ENCODE measurements at regions not wholly inside any gene's neighbourhood (a gene's known extent, or its start where the extent isn't known, plus 50 kb on each side); places are given as distances from the start of the nearest gene placed in this dataset.

DNA sequence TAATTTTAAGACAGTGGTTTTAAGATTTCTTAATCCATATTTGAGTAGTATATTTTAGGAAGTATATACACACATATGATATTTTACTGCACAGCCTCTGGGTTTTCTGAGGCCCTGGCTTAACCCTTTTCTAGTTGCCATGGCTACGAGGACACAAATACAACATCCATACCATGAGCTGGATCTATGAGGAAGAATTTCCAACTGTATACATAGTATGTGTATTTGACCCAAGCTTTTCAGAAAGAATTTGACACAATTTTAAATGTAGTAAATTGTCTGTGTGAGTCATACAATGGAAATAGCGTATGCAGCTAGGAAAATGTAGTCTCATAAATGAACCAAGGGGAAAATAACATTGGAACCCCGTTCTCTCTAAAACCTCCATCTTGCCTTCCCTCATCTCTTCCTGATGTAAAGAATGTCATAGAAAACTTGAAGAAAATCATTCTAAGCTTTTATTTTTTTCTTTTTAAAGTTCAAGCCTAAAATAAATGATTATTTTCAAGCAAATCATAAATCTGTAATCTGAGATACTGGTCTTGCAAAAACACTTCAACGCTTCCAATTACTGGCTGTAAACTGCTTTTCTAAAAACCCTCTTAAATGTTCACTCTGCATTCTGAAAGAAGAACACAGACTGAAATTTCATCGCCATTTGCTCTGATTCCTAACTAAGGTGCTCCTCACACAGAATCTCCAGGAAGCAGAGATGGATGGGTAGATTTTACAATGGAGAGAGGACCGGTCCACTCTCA lies 172.4 kb downstream of the LACC1 start:
- FAIRE-seq (no peak), DNase-seq (peak in 3 of 5 donors; percentile 18 to 71 (median 65))
- intact Hi-C loops (cut with DNase I): no loop called here
- H3K4me3 ChIP-seq (ENCODE audit: low read length in 3 of 3): no peak overlapping the region
- H3K27me3 ChIP-seq (ENCODE audit: control insufficient read depth, insufficient read depth, low read length): no peaks in the 10 kb centered on the region
- TF ChIP-seq, protein P1, sequence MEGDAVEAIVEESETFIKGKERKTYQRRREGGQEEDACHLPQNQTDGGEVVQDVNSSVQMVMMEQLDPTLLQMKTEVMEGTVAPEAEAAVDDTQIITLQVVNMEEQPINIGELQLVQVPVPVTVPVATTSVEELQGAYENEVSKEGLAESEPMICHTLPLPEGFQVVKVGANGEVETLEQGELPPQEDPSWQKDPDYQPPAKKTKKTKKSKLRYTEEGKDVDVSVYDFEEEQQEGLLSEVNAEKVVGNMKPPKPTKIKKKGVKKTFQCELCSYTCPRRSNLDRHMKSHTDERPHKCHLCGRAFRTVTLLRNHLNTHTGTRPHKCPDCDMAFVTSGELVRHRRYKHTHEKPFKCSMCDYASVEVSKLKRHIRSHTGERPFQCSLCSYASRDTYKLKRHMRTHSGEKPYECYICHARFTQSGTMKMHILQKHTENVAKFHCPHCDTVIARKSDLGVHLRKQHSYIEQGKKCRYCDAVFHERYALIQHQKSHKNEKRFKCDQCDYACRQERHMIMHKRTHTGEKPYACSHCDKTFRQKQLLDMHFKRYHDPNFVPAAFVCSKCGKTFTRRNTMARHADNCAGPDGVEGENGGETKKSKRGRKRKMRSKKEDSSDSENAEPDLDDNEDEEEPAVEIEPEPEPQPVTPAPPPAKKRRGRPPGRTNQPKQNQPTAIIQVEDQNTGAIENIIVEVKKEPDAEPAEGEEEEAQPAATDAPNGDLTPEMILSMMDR (IDR thresholded peaks at IDR 0.05; ENCODE audit: borderline replicate concordance, extremely low read depth, insufficient read depth): no peak
- no peak overlapping the region for H3K9ac ChIP-seq (ENCODE audit: low read length in 3 of 3)
- no peaks in the 10 kb centered on the region for H3K36me3 ChIP-seq (ENCODE audit: control insufficient read depth in 2 of 3, insufficient read depth in 3 of 3, low read length in 3 of 3)
- no peak overlapping the region for H3K27ac ChIP-seq (ENCODE audit: low read depth in 2 of 2, low read length in 2 of 2)
- H3K9me3 ChIP-seq (ENCODE audit: control insufficient read depth in 2 of 3, insufficient read depth in 1 of 3, low read length in 3 of 3): no peaks in the 10 kb centered on the region
- peaks cover 0 to 9% (median 6%) of the 10 kb centered on the region in 3 donors for H3K4me1 ChIP-seq (ENCODE audit: control insufficient read depth in 2 of 3, insufficient read depth in 2 of 3, low read depth in 1 of 3, low read length in 3 of 3)

DNA sequence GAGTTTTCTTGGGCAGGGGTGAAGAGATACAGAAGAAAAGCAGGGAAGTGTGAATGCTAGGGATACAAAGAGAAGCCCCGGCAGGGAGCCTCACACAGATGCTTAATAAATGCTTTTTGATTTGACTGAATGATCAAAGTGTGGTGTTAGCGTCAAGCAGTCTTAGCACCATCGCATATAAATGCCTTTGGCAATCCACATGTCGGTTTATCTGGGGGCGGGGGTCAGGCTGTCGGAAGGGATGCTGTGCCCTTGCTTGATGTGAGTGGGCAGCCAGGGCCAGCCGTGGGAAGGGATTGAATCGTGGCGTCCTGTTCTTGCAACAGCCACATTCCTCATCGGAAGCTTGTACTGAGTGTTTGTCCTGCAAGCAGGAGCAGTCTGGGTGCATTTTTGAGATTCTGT lies 173.1 kb downstream of the LACC1 start:
- peak in 4 of 5 donors; percentile 75 to 81 (median 78) for DNase-seq
- TF ChIP-seq, protein P1 (IDR thresholded peaks at IDR 0.05; ENCODE audit: borderline replicate concordance, extremely low read depth, insufficient read depth): no peak

DNA sequence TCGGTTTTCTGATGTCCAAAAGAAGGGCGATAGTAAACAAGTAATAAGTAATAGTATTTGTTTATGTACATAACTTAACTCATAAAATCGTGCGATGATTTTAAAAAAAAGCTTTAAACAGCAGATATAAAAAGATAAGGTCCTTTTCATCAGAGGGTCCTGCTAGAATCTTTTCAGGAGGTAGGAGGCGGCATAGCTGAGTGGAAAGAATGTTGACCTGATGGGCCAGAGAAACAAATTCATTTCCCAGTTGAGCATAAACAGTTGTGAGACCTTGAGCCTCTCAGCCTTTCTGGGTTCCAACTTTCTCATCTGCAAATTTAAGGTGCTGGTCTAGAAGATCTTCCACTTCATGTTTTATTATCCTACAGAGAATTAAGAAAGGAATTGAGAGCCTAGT lies 173.5 kb downstream of the LACC1 start:
- H3K27ac ChIP-seq (ENCODE audit: low read depth in 2 of 2, low read length in 2 of 2): peak overlapping the region in 1 of 2 donors; percentile 23
- no peaks in the 10 kb centered on the region for H3K27me3 ChIP-seq (ENCODE audit: control insufficient read depth, insufficient read depth, low read length)
- H3K4me1 ChIP-seq (ENCODE audit: control insufficient read depth in 2 of 3, insufficient read depth in 2 of 3, low read depth in 1 of 3, low read length in 3 of 3): peaks cover 0 to 9% (median 6%) of the 10 kb centered on the region in 3 donors
- no peak overlapping the region for H3K9ac ChIP-seq (ENCODE audit: low read length in 3 of 3)
- H3K4me3 ChIP-seq (ENCODE audit: low read length in 3 of 3): no peak overlapping the region
- FAIRE-seq: no peak
- no peaks in the 10 kb centered on the region for H3K36me3 ChIP-seq (ENCODE audit: control insufficient read depth in 2 of 3, insufficient read depth in 3 of 3, low read length in 3 of 3)
- TF ChIP-seq, protein P1 (IDR thresholded peaks at IDR 0.05; ENCODE audit: borderline replicate concordance, extremely low read depth, insufficient read depth): no peak
- intact Hi-C loops (cut with DNase I): no loop called here
- no peaks in the 10 kb centered on the region for H3K9me3 ChIP-seq (ENCODE audit: control insufficient read depth in 2 of 3, insufficient read depth in 1 of 3, low read length in 3 of 3)
- DNase-seq: peak in 2 of 5 donors; percentile 38 to 65

More for the DNA sequence above, 173.1 kb downstream of the LACC1 start:
- H3K9ac ChIP-seq (ENCODE audit: low read length in 3 of 3): no peak overlapping the region
- FAIRE-seq: no peak
- H3K27me3 ChIP-seq (ENCODE audit: control insufficient read depth, insufficient read depth, low read length): no peaks in the 10 kb centered on the region
- peaks cover 0 to 9% (median 6%) of the 10 kb centered on the region in 3 donors for H3K4me1 ChIP-seq (ENCODE audit: control insufficient read depth in 2 of 3, insufficient read depth in 2 of 3, low read depth in 1 of 3, low read length in 3 of 3)
- intact Hi-C loops (cut with DNase I): no loop called here
- H3K36me3 ChIP-seq (ENCODE audit: control insufficient read depth in 2 of 3, insufficient read depth in 3 of 3, low read length in 3 of 3): no peaks in the 10 kb centered on the region
- no peak overlapping the region for H3K4me3 ChIP-seq (ENCODE audit: low read length in 3 of 3)
- no peaks in the 10 kb centered on the region for H3K9me3 ChIP-seq (ENCODE audit: control insufficient read depth in 2 of 3, insufficient read depth in 1 of 3, low read length in 3 of 3)
- peak overlapping the region in 1 of 2 donors; percentile 23 for H3K27ac ChIP-seq (ENCODE audit: low read depth in 2 of 2, low read length in 2 of 2)

All from kidney (tissue), 13 donors.